CD14-positive monocyte (primary cell): ENCODE measurements at regions not wholly inside any gene's neighbourhood (a gene's known extent, or its start where the extent isn't known, plus 50 kb on each side); places are given as distances from the start of the nearest gene placed in this dataset.

Experiments
- DNase-seq, 3 donors: peaks; one replicate each; pipeline ENCODE4 v3.0.0-alpha.2; 2011 to 2022
- H2AFZ ChIP-seq: 2 replicates; pipeline ENCODE4 v1.6.0; 2012; ENCODE audit warnings: mild to moderate bottlenecking, low read depth, low read length, inconsistent platforms; ENCODE audit not compliant: insufficient read depth, poor library complexity, severe bottlenecking
- H3K27ac ChIP-seq, 2 donors: 1 replicate in 1 of 2; 2 replicates in 1 of 2; pipeline ENCODE4 v1.5.1; 2012 to 2013; ENCODE audit warnings: low read length in 2 of 2, control low read depth in 1 of 2, inconsistent platforms in 1 of 2, low read depth in 1 of 2, mild to moderate bottlenecking in 1 of 2
- H3K27me3 ChIP-seq, 2 donors: one replicate each; pipeline versions ENCODE4 v1.6.0 to v1.6.1; 2011 to 2013; ENCODE audit warnings: low read length in 2 of 2; ENCODE audit not compliant: control insufficient read depth in 2 of 2, insufficient read depth in 2 of 2
- H3K36me3 ChIP-seq, 2 donors: replicated peaks in 1 of 2; 1 replicate in 1 of 2; 2 replicates in 1 of 2; pipeline versions ENCODE4 v1.5.1 to v1.6.1; 2012 to 2013; ENCODE audit warnings: low read length in 2 of 2, control low read depth in 1 of 2, inconsistent platforms in 1 of 2, mild to moderate bottlenecking in 1 of 2; ENCODE audit not compliant: insufficient read depth in 2 of 2, control insufficient read depth in 1 of 2
- H3K4me1 ChIP-seq, 2 donors: 1 replicate in 1 of 2; 2 replicates in 1 of 2; pipeline versions ENCODE4 v1.5.1 to v1.6.1; 2012 to 2013; ENCODE audit warnings: low read length in 2 of 2, control low read depth in 1 of 2, inconsistent platforms in 1 of 2, mild to moderate bottlenecking in 1 of 2, moderate library complexity in 1 of 2; ENCODE audit not compliant: insufficient read depth in 2 of 2, control insufficient read depth in 1 of 2
- H3K4me2 ChIP-seq: replicated peaks from 2 replicates; pipeline ENCODE3; 2012; ENCODE audit warnings: low read length, moderate library complexity, mild to moderate bottlenecking; ENCODE audit not compliant: poor library complexity, severe bottlenecking; ENCODE audit errors: extremely low read depth
- H3K4me3 ChIP-seq, 3 experiments: fragments of 200-600 bp in 1 of 3; sonication (generic) in 1 of 3; replicated peaks in 1 of 3; 1 replicate in 2 of 3; 2 replicates in 1 of 3; pipeline ENCODE4 v1.5.1; 2011 to 2013; ENCODE audit warnings: low read length in 3 of 3, mild to moderate bottlenecking in 3 of 3, control low read depth in 2 of 3, low read depth in 2 of 3, inconsistent platforms in 1 of 3, moderate library complexity in 1 of 3
- H3K79me2 ChIP-seq: 2 replicates; pipeline ENCODE4 v1.6.0; 2012; ENCODE audit warnings: mild to moderate bottlenecking, control low read depth, inconsistent platforms, low read length, moderate library complexity; ENCODE audit not compliant: insufficient read depth
- H3K9ac ChIP-seq: 2 replicates; pipeline ENCODE4 v1.6.0; 2017; ENCODE audit warnings: low read length, mild to moderate bottlenecking; ENCODE audit not compliant: insufficient read depth, poor library complexity, severe bottlenecking
- H3K9me3 ChIP-seq, 2 donors: replicated peaks in 1 of 2; 1 replicate in 1 of 2; 2 replicates in 1 of 2; pipeline versions ENCODE4 v1.5.1 to v1.6.1; 2012 to 2013; ENCODE audit warnings: low read length in 2 of 2, control low read depth in 1 of 2; ENCODE audit not compliant: control insufficient read depth in 1 of 2, insufficient read depth in 1 of 2
- H4K20me1 ChIP-seq: 2 replicates; pipeline ENCODE4 v1.6.0; 2012; ENCODE audit warnings: mild to moderate bottlenecking, low read length, control low read depth, moderate library complexity; ENCODE audit not compliant: insufficient read depth
- H3K27ac Mint-ChIP-seq, 7 donors: one replicate each; pipeline ENCODE4 v1.8.0; 2020; ENCODE audit warnings: mild to moderate bottlenecking in 7 of 7, mixed read lengths in 7 of 7, moderate library complexity in 6 of 7, inconsistent platforms in 2 of 7
- H3K27me3 Mint-ChIP-seq, 3 donors: one replicate each; pipeline ENCODE4 v1.8.0; 2021 to 2022; ENCODE audit warnings: low read depth in 3 of 3, mild to moderate bottlenecking in 3 of 3, mixed read lengths in 3 of 3, moderate library complexity in 3 of 3, inconsistent platforms in 1 of 3
- H3K36me3 Mint-ChIP-seq, 2 donors: one replicate each; pipeline ENCODE4 v1.8.0; 2020; ENCODE audit warnings: mixed read lengths in 2 of 2, inconsistent platforms in 1 of 2, mild to moderate bottlenecking in 1 of 2
- H3K4me1 Mint-ChIP-seq: one replicate; pipeline ENCODE4 v1.8.0; 2020; ENCODE audit warnings: mild to moderate bottlenecking, mixed read lengths
- H3K4me3 Mint-ChIP-seq, 2 donors: one replicate each; pipeline ENCODE4 v1.8.0; 2020; ENCODE audit warnings: mild to moderate bottlenecking in 2 of 2, mixed read lengths in 2 of 2, moderate library complexity in 1 of 2
- H3K9me3 Mint-ChIP-seq, 7 donors: one replicate each; pipeline ENCODE4 v1.8.0; 2020 to 2022; ENCODE audit warnings: mixed read lengths in 7 of 7, mild to moderate bottlenecking in 6 of 7, moderate library complexity in 6 of 7, inconsistent platforms in 2 of 7
- CTCF ChIP-seq: fragments of 200-600 bp; IDR thresholded peaks from one replicate; pipeline ENCODE4 v1.8.0; 2022; ENCODE audit warnings: antibody characterized with exemption, mild to moderate bottlenecking
- WGBS: methylation state at CpG from one replicate; pipeline ENCODE4 v1.1.5; 2013; ENCODE audit warnings: missing lambda C conversion rate; ENCODE audit not compliant: insufficient coverage; 5-methylcytosine and 5-hydroxymethylcytosine counted together
- intact Hi-C, 2 donors: fragments of 100-400 bp; cut with micrococcal nuclease; formaldehyde crosslinking; loops; one replicate each; pipeline versions ENCODE4 v1.15.0 to v1.15.1; 2023

DNA sequence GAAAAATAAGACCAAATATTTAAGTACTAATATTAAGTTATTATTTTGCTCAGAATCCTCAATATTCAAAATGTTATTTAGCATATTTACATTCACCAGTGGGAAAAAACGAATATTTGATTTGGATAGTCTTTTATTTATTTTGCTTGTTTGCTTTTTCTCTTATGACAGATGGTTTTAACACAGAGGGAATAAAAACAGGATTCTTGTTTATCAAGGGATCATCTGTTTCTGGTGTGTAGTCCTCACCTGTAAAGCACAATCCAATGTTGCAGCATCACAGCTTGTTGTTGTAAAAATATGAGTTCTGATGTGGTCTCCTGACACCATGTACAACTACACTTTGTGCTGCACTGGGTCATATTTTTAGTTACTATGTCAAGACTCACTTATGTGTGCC, 103.9 kb downstream of the AVPR1A start:
- no peaks in the 10 kb centered on the region for H3K9me3 ChIP-seq
- H2AFZ ChIP-seq, result no peak overlapping the region
- no peaks in the 10 kb centered on the region for H3K4me1 ChIP-seq
- H3K36me3 ChIP-seq, result no peaks in the 10 kb centered on the region
- H3K4me2 ChIP-seq, result no peak overlapping the region
- no peak for TF ChIP-seq CTCF
- H3K4me1 Mint-ChIP-seq, result no peaks in the 10 kb centered on the region
- intact Hi-C loops, result no loop called here
- H4K20me1 ChIP-seq, result no peaks in the 10 kb centered on the region
- H3K27me3 Mint-ChIP-seq, result no peaks in the 10 kb centered on the region
- no peak overlapping the region for H3K9ac ChIP-seq
- no peak overlapping the region for H3K4me3 ChIP-seq
- WGBS, result no CpG with 5 or more reads among the region's 1 CpG
- H3K27ac ChIP-seq, result no peak overlapping the region
- H3K79me2 ChIP-seq, result no peaks in the 10 kb centered on the region
- H3K4me3 Mint-ChIP-seq, result no peak overlapping the region
- no peak overlapping the region for H3K27ac Mint-ChIP-seq
- no peak for DNase-seq
- no peaks in the 10 kb centered on the region for H3K36me3 Mint-ChIP-seq
- H3K9me3 Mint-ChIP-seq, result peaks cover 0 to 2% (median 0%) of the 10 kb centered on the region in 7 donors
- no peaks in the 10 kb centered on the region for H3K27me3 ChIP-seq

DNA sequence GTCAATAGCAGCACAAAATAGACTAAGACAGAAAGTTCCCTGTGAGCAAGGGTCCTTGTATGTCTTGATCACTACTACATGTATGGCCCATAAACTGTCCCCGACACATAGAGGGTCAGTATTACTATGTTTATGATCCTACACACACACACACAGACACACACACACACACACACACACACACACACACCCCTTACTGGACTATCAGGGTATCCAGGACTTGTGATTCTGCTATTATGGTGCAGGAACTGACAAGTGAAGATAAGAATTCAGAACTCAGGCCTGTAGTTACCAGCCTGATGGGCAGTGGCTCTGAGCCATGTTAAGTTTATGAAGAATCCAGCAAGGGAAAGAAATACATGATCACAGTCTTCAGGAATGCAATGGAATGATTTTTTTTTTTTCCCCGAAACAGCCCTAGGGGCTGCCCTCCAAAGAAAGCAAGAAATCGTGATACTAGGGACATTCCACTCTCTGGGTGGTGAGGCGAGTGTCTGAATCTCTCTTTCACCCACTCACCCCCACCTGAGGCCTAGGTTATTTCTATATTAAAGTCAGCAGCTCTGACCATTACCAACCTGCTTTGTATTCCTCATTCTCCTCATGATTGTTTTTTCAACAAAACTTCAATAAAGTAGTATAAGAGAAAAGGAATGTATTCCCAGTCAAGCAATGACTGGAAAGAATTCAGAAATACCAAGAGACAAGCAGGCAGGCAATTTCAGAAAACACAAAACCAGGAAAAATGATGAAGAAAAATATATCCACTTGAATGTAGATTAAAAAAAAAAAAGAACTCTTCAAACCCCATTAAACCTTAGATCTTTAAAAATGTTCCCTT, 105.8 kb downstream of the AVPR1A start:
- Histone ChIP-seq H3K4me1 (no peaks in the 10 kb centered on the region), H3K9ac (no peak overlapping the region), H3K27me3 (no peaks in the 10 kb centered on the region), H2AFZ (no peak overlapping the region), H3K79me2 (no peaks in the 10 kb centered on the region), H3K9me3 (no peaks in the 10 kb centered on the region), H3K27ac (no peak overlapping the region), H3K4me2 (no peak overlapping the region), H3K36me3 (no peaks in the 10 kb centered on the region), H4K20me1 (no peaks in the 10 kb centered on the region), H3K4me3 (no peak overlapping the region)
- no peak for TF ChIP-seq CTCF
- Mint-ChIP-seq H3K4me3 (no peak overlapping the region), H3K27ac (no peak overlapping the region), H3K36me3 (no peaks in the 10 kb centered on the region), H3K4me1 (no peaks in the 10 kb centered on the region), H3K27me3 (no peaks in the 10 kb centered on the region), H3K9me3 (peaks cover 0 to 2% (median 0%) of the 10 kb centered on the region in 7 donors)
- no peak for DNase-seq
- WGBS, result 100% methylated on average over 3 of the region's 4 CpGs
- intact Hi-C loops, result no loop called here
